ENCODE measurements at regions not wholly inside any gene's neighbourhood (a gene's known extent, or its start where the extent isn't known, plus 50 kb on each side); places are given as distances from the start of the nearest gene placed in this dataset.
A peak's percentile ranks its signal among the peaks of the same experiment; 100 is the strongest.

- Histone ChIP-seq H3K18ac (ENCODE audit: low read depth in 1 of 2, low read length in 2 of 2) (no peak overlapping the region), H4K8ac (ENCODE audit: low read length) (no peak overlapping the region), H3K9ac (ENCODE audit: low read length) (no peak overlapping the region), H3K4ac (ENCODE audit: low read depth in 1 of 2, low read length in 2 of 2) (no peak overlapping the region), H2AK5ac (ENCODE audit: low read length, severe bottlenecking) (no peak overlapping the region), H3K79me1 (replicated peaks; ENCODE audit: low read length, poor library complexity, severe bottlenecking) (no peaks in the 10 kb centered on the region), H3K9me3 (ENCODE audit: control insufficient read depth, low read length) (no peaks in the 10 kb centered on the region), H2BK12ac (ENCODE audit: low read length in 2 of 2) (peak overlapping the region in 1 of 2 experiments; percentile 69), H3K14ac (ENCODE audit: low read length in 2 of 2) (no peak overlapping the region), H2BK120ac (ENCODE audit: low read depth, low read length) (no peak overlapping the region), H3K4me2 (ENCODE audit: low read length, poor library complexity, severe bottlenecking) (no peak overlapping the region), H3K23ac (ENCODE audit: low read length in 2 of 2) (no peak overlapping the region), H2AFZ (ENCODE audit: low read depth, low read length) (no peak overlapping the region), H3K4me1 (ENCODE audit: control insufficient read depth, insufficient read depth, low read depth, low read length) (no peaks in the 10 kb centered on the region), H2BK15ac (ENCODE audit: low read depth, poor library complexity, severe bottlenecking) (no peak overlapping the region), H2BK5ac (ENCODE audit: low read depth, low read length, poor library complexity, severe bottlenecking) (no peak overlapping the region), H4K91ac (ENCODE audit: low read length) (no peak overlapping the region), H3K4me3 (ENCODE audit: insufficient read depth in 1 of 2, low read depth in 1 of 2, low read length in 2 of 2) (no peak overlapping the region), H3K27me3 (ENCODE audit: control insufficient read depth in 1 of 2, insufficient read depth in 1 of 2, low read length in 2 of 2) (peaks cover 5 to 16% of the 10 kb centered on the region in 2 experiments), H3K36me3 (ENCODE audit: control insufficient read depth in 1 of 2, insufficient read depth in 2 of 2, low read depth in 1 of 2, low read length in 2 of 2) (no peaks in the 10 kb centered on the region), H3K27ac (ENCODE audit: low read length, poor library complexity, severe bottlenecking) (no peak overlapping the region)
- no peak for DNase-seq
- WGBS, result 93% methylated on average over 2 of the region's 2 CpGs
Observed at GRCh38 chr14:34237677-34238076, 224.4 kb downstream of the SPTSSA start.

GRCh38 chr14:34237081-34237480 is 225.0 kb downstream of the SPTSSA start:
- Histone ChIP-seq H2BK12ac (ENCODE audit: low read length in 2 of 2) (no peak overlapping the region), H3K9ac (ENCODE audit: low read length) (no peak overlapping the region), H2BK5ac (ENCODE audit: low read depth, low read length, poor library complexity, severe bottlenecking) (no peak overlapping the region), H2AK5ac (ENCODE audit: low read length, severe bottlenecking) (no peak overlapping the region), H4K91ac (ENCODE audit: low read length) (no peak overlapping the region), H3K4me2 (ENCODE audit: low read length, poor library complexity, severe bottlenecking) (no peak overlapping the region), H2AFZ (ENCODE audit: low read depth, low read length) (no peak overlapping the region), H3K4me3 (ENCODE audit: insufficient read depth in 1 of 2, low read depth in 1 of 2, low read length in 2 of 2) (no peak overlapping the region), H3K9me3 (ENCODE audit: control insufficient read depth, low read length) (no peaks in the 10 kb centered on the region), H3K4ac (ENCODE audit: low read depth in 1 of 2, low read length in 2 of 2) (no peak overlapping the region), H3K23ac (ENCODE audit: low read length in 2 of 2) (no peak overlapping the region), H2BK120ac (ENCODE audit: low read depth, low read length) (no peak overlapping the region), H3K27me3 (ENCODE audit: control insufficient read depth in 1 of 2, insufficient read depth in 1 of 2, low read length in 2 of 2) (peaks cover 5 to 11% of the 10 kb centered on the region in 2 experiments), H4K8ac (ENCODE audit: low read length) (no peak overlapping the region), H3K18ac (ENCODE audit: low read depth in 1 of 2, low read length in 2 of 2) (no peak overlapping the region), H3K27ac (ENCODE audit: low read length, poor library complexity, severe bottlenecking) (no peak overlapping the region), H3K36me3 (ENCODE audit: control insufficient read depth in 1 of 2, insufficient read depth in 2 of 2, low read depth in 1 of 2, low read length in 2 of 2) (no peaks in the 10 kb centered on the region), H3K14ac (ENCODE audit: low read length in 2 of 2) (no peak overlapping the region), H2BK15ac (ENCODE audit: low read depth, poor library complexity, severe bottlenecking) (no peak overlapping the region), H3K4me1 (ENCODE audit: control insufficient read depth, insufficient read depth, low read depth, low read length) (no peaks in the 10 kb centered on the region), H3K79me1 (replicated peaks; ENCODE audit: low read length, poor library complexity, severe bottlenecking) (no peaks in the 10 kb centered on the region)
- peak; percentile 23 for DNase-seq
- WGBS, result 42% methylated on average over 1 of the region's 1 CpG

DNA sequence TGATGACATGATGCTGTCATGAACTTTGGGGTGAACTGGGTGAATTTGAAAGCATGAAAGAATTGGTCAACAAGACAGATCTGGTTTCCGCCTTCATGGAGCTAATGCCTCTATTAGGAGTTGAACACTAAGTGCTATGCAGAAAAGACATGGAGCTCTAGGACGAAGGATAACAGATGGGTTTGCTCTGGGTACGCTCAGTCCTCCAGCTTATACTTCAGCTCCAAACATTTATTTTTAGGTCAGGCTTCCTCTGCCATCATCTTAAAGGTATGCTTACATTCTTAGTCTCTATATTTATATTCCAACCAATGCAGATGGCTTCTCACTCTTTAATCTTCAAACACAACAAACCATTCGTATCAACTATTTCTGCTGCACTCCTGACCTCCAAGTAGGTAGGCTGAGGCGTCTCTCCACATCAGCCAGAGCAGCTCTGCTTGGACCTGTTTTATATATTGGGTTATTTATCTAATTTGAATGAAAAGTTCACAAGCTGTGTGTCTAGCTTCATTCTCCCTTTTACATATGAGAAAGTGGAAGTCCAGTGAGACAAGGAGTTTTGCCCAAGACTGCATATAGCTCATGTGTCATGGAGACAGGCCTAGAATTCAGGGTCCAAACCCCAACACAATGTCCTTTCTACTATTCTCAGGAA is 226.3 kb downstream of the SPTSSA start:
- Histone ChIP-seq H3K4me2 (ENCODE audit: low read length, poor library complexity, severe bottlenecking) (no peak overlapping the region), H2AFZ (ENCODE audit: low read depth, low read length) (no peak overlapping the region), H2BK120ac (ENCODE audit: low read depth, low read length) (no peak overlapping the region), H2AK5ac (ENCODE audit: low read length, severe bottlenecking) (no peak overlapping the region), H3K18ac (ENCODE audit: low read depth in 1 of 2, low read length in 2 of 2) (no peak overlapping the region), H2BK15ac (ENCODE audit: low read depth, poor library complexity, severe bottlenecking) (no peak overlapping the region), H3K9me3 (ENCODE audit: control insufficient read depth, low read length) (no peaks in the 10 kb centered on the region), H3K23ac (ENCODE audit: low read length in 2 of 2) (no peak overlapping the region), H3K27ac (ENCODE audit: low read length, poor library complexity, severe bottlenecking) (no peak overlapping the region), H2BK5ac (ENCODE audit: low read depth, low read length, poor library complexity, severe bottlenecking) (no peak overlapping the region), H3K9ac (ENCODE audit: low read length) (no peak overlapping the region), H4K91ac (ENCODE audit: low read length) (no peak overlapping the region), H3K79me1 (replicated peaks; ENCODE audit: low read length, poor library complexity, severe bottlenecking) (no peaks in the 10 kb centered on the region), H2BK12ac (ENCODE audit: low read length in 2 of 2) (no peak overlapping the region), H3K4ac (ENCODE audit: low read depth in 1 of 2, low read length in 2 of 2) (no peak overlapping the region), H3K4me3 (ENCODE audit: insufficient read depth in 1 of 2, low read depth in 1 of 2, low read length in 2 of 2) (no peak overlapping the region), H3K27me3 (ENCODE audit: control insufficient read depth in 1 of 2, insufficient read depth in 1 of 2, low read length in 2 of 2) (peaks cover 0 to 4% of the 10 kb centered on the region in 2 experiments), H3K14ac (ENCODE audit: low read length in 2 of 2) (no peak overlapping the region), H3K4me1 (ENCODE audit: control insufficient read depth, insufficient read depth, low read depth, low read length) (no peaks in the 10 kb centered on the region), H4K8ac (ENCODE audit: low read length) (no peak overlapping the region), H3K36me3 (ENCODE audit: control insufficient read depth in 1 of 2, insufficient read depth in 2 of 2, low read depth in 1 of 2, low read length in 2 of 2) (no peaks in the 10 kb centered on the region)
- peak; percentile 57 for DNase-seq
- 58% methylated on average over 5 of the region's 5 CpGs for WGBS

DNA sequence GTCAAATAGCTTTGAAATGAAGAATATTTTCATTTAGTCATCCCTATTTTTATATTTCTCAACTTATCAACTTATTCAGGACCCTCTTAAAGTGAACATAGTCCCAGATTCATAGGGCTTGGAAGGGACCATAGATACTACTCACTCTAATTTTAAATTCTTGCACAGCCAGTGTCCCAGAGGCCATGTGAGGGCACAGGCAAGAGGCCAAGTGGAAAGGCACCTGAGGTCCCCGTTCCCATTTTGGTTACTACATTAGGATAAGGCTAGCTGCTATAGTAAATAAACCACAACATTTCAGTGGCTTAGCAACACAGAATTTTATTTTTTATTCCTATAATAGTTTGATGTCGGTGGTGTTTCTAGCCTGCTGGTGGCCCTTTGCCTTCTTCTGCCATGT is 227.8 kb downstream of the SPTSSA start:
- no peaks in the 10 kb centered on the region for H3K79me1 ChIP-seq (replicated peaks; ENCODE audit: low read length, poor library complexity, severe bottlenecking)
- no peak overlapping the region for H2AK5ac ChIP-seq (ENCODE audit: low read length, severe bottlenecking)
- H2BK12ac ChIP-seq (ENCODE audit: low read length in 2 of 2), result no peak overlapping the region
- H3K4me3 ChIP-seq (ENCODE audit: insufficient read depth in 1 of 2, low read depth in 1 of 2, low read length in 2 of 2), result no peak overlapping the region
- H3K4ac ChIP-seq (ENCODE audit: low read depth in 1 of 2, low read length in 2 of 2), result no peak overlapping the region
- no peak overlapping the region for H4K8ac ChIP-seq (ENCODE audit: low read length)
- H3K9ac ChIP-seq (ENCODE audit: low read length), result no peak overlapping the region
- no peak overlapping the region for H4K91ac ChIP-seq (ENCODE audit: low read length)
- no peak overlapping the region for H3K14ac ChIP-seq (ENCODE audit: low read length in 2 of 2)
- no peak overlapping the region for H3K27ac ChIP-seq (ENCODE audit: low read length, poor library complexity, severe bottlenecking)
- H2BK15ac ChIP-seq (ENCODE audit: low read depth, poor library complexity, severe bottlenecking), result no peak overlapping the region
- H3K9me3 ChIP-seq (ENCODE audit: control insufficient read depth, low read length), result no peaks in the 10 kb centered on the region
- no peak overlapping the region for H2AFZ ChIP-seq (ENCODE audit: low read depth, low read length)
- H3K18ac ChIP-seq (ENCODE audit: low read depth in 1 of 2, low read length in 2 of 2), result no peak overlapping the region
- no peaks in the 10 kb centered on the region for H3K36me3 ChIP-seq (ENCODE audit: control insufficient read depth in 1 of 2, insufficient read depth in 2 of 2, low read depth in 1 of 2, low read length in 2 of 2)
- no peak overlapping the region for H2BK120ac ChIP-seq (ENCODE audit: low read depth, low read length)
- no peak overlapping the region for H2BK5ac ChIP-seq (ENCODE audit: low read depth, low read length, poor library complexity, severe bottlenecking)
- no peak for DNase-seq
- 80% methylated on average over 1 of the region's 2 CpGs for WGBS
- no peaks in the 10 kb centered on the region for H3K4me1 ChIP-seq (ENCODE audit: control insufficient read depth, insufficient read depth, low read depth, low read length)
- peaks cover 0 to 4% of the 10 kb centered on the region in 2 experiments for H3K27me3 ChIP-seq (ENCODE audit: control insufficient read depth in 1 of 2, insufficient read depth in 1 of 2, low read length in 2 of 2)
- no peak overlapping the region for H3K23ac ChIP-seq (ENCODE audit: low read length in 2 of 2)
- H3K4me2 ChIP-seq (ENCODE audit: low read length, poor library complexity, severe bottlenecking), result no peak overlapping the region

Measured in mesenchymal stem cell (in vitro differentiated cells and primary cell).